ENCODE measurements at regions not wholly inside any gene's neighbourhood (a gene's known extent, or its start where the extent isn't known, plus 50 kb on each side); places are given as distances from the start of the nearest gene placed in this dataset.

- DNase-seq (no peak), ATAC-seq (no peak)
- TF ChIP-seq, protein P1, sequence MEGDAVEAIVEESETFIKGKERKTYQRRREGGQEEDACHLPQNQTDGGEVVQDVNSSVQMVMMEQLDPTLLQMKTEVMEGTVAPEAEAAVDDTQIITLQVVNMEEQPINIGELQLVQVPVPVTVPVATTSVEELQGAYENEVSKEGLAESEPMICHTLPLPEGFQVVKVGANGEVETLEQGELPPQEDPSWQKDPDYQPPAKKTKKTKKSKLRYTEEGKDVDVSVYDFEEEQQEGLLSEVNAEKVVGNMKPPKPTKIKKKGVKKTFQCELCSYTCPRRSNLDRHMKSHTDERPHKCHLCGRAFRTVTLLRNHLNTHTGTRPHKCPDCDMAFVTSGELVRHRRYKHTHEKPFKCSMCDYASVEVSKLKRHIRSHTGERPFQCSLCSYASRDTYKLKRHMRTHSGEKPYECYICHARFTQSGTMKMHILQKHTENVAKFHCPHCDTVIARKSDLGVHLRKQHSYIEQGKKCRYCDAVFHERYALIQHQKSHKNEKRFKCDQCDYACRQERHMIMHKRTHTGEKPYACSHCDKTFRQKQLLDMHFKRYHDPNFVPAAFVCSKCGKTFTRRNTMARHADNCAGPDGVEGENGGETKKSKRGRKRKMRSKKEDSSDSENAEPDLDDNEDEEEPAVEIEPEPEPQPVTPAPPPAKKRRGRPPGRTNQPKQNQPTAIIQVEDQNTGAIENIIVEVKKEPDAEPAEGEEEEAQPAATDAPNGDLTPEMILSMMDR (IDR thresholded peaks at IDR 0.05): no peak
- Histone ChIP-seq H3K36me3 (ENCODE audit: low read depth) (no peaks in the 10 kb centered on the region), H3K4me1 (ENCODE audit: low read depth) (no peaks in the 10 kb centered on the region), H3K4me3 (no peak overlapping the region), H3K9me3 (no peaks in the 10 kb centered on the region)
- intact Hi-C loops (cut with DNase I, micrococcal nuclease): no loop called here
These were observed 424.5 kb upstream of the FAM47C start for GRCh38 chrX:36583674-36584073.

- Histone ChIP-seq H3K36me3 (ENCODE audit: low read depth) (no peaks in the 10 kb centered on the region), H3K4me3 (no peak overlapping the region), H3K4me1 (ENCODE audit: low read depth) (no peaks in the 10 kb centered on the region), H3K9me3 (no peaks in the 10 kb centered on the region)
- DNase-seq: no peak
- intact Hi-C loops (cut with DNase I, micrococcal nuclease): no loop called here
- TF ChIP-seq, protein P1 (IDR thresholded peaks at IDR 0.05): no peak
- ATAC-seq: no peak
These were observed 398.3 kb upstream of the FAM47C start for GRCh38 chrX:36609616-36610585.

DNA sequence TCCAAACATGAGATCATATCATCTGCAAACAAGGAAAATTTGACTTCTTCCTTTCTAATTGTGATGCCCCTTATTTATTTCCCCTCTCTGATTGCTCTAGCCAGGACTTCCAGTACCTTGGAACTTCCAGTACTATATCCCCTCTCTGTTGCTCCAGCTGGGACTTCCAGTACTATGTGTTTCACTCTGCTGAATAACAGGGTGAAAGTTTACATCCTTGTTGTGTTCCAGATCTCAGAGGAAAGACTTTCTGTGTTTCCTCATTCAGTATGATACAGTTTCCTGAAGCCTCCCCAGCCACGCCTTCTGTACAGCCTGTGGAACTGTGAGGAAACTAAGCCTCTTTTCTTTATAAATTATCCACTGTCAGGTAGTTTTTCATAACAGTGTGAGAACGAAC, 381.3 kb upstream of the FAM47C start:
- TF ChIP-seq, protein P1 (IDR thresholded peaks at IDR 0.05): no peak
- Histone ChIP-seq H3K36me3 (ENCODE audit: low read depth) (no peaks in the 10 kb centered on the region), H3K4me3 (no peak overlapping the region), H3K9me3 (no peaks in the 10 kb centered on the region), H3K4me1 (ENCODE audit: low read depth) (no peaks in the 10 kb centered on the region)
- ATAC-seq: no peak
- intact Hi-C loops (cut with DNase I, micrococcal nuclease): no loop called here
- no peak for DNase-seq

DNA sequence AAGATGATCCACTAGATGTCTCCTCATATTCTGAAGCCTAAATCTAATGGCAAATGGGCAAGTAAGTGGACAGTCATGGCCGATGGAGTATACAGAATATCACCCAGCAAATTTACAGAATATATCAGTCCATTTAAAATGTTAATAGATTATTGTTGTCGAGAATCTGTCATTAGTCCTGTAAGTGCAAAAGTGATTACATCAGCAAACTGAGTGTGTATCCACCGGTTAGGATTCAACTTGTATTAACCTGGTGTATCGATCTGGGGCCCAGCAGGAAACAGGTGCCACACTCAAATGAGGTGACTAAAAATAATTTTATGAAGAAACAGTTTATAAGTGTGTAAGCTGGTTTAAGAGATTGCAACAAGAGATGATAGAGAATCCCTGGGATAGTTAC, 367.9 kb upstream of the FAM47C start:
- H3K36me3 ChIP-seq (ENCODE audit: low read depth): no peaks in the 10 kb centered on the region
- TF ChIP-seq, protein P1 (IDR thresholded peaks at IDR 0.05): no peak
- no peaks in the 10 kb centered on the region for H3K9me3 ChIP-seq
- H3K4me3 ChIP-seq: no peak overlapping the region
- intact Hi-C loops (cut with DNase I, micrococcal nuclease): no loop called here
- no peaks in the 10 kb centered on the region for H3K4me1 ChIP-seq (ENCODE audit: low read depth)
- ATAC-seq: no peak
- no peak for DNase-seq

DNA sequence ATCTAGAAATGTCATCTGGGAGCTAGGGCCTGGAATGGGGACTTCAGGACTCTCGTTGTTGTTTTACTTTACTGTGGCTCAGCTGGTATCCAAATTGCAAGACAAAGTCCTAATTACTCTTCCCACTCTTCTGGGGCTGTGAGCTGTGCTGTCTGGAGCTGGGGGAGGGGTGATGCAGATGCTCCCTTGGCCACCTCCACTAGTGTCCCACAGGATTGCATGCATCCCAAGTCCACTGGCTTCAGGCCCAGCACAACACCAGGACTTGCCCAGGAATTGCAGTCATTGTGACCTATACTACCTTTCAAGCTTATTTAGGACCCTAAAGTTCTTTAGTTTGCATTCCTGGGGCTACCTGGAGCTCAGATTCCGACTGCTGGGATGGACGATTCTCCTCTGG, 366.1 kb upstream of the FAM47C start:
- DNase-seq: no peak
- H3K9me3 ChIP-seq: no peaks in the 10 kb centered on the region
- TF ChIP-seq, protein P1 (IDR thresholded peaks at IDR 0.05): no peak
- intact Hi-C loops (cut with DNase I, micrococcal nuclease): no loop called here
- no peak for ATAC-seq
- H3K36me3 ChIP-seq (ENCODE audit: low read depth): no peaks in the 10 kb centered on the region
- no peak overlapping the region for H3K4me3 ChIP-seq
- H3K4me1 ChIP-seq (ENCODE audit: low read depth): no peaks in the 10 kb centered on the region
